CD4-positive, alpha-beta T cell treated with Interleukin-17A for 1 hour (primary cell): ENCODE measurements at regions not wholly inside any gene's neighbourhood (a gene's known extent, or its start where the extent isn't known, plus 50 kb on each side); places are given as distances from the start of the nearest gene placed in this dataset.

Source experiments
- DNase-seq: peaks from one replicate; pipeline ENCODE4 v3.0.0-alpha.2; 2020

DNA sequence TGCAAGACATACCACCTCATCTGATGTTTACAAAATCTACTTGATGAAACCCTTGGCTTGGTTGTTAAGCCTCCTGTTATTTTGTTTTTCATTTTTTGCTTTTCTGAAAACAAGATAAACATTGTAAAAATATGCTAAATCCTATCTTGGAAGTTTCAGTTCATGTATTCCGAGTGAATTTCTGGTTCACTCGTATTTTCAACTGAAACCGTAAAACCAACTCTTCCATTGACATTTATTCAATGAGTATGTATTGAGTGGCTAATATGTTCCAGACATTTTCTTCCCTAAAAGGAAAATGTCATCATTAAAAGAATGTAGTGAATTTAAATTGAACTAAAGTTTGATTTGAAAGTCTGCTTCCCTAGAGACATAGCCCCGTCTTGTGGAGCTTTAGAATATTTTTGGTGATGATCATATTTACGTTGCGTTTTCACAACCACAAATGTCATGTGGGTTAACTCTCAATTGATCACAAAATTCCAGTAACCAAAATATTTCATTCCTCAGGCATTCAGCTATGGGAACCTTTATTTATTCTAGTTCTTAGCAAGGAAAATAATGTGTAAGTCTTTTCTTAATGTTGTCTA lies 204.2 kb downstream of the MBD2 start:
- DNase-seq = no peak

DNA sequence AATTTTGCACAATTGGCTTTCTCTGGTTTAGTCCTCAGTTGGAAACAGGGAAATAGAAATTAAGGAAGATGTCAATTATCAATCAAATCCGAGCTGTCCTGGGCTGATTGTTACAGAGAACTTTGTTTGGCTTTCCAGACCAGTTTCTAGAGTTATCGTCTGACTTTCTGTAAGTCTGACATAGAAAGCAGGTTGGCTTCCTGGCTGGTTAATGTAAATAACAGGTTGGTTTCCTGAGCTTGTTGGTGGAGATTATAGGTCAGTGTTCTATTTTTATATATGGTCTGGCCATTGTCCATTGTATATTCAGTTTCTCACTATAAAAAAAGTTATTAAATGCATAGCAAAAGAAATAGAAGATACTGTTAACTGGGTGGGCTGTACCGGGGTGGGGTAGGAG lies 204.8 kb downstream of the MBD2 start:
- DNase-seq = no peak

DNA sequence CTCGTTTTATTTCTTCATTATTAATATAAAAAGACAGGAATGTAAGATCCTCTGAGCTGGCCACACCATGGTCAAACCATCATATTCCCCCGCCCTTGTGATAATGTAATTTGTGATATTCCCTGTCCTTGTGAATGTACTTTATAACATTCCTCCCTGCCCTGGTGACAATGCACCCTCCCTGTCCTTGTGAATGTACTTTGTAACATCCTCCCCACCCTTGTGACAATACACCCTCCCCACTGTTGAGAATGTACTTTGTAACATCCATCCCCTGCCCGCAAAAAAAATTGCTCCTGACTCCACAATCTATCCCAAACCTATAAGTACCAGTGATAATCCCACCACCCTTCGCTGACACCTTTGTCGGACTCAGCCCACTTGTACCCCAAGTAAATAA lies 211.0 kb downstream of the MBD2 start:
- DNase-seq = no peak

GRCh38 chr18:54004828-54005227 lies 219.6 kb downstream of the MBD2 start:
- no peak for DNase-seq

DNA sequence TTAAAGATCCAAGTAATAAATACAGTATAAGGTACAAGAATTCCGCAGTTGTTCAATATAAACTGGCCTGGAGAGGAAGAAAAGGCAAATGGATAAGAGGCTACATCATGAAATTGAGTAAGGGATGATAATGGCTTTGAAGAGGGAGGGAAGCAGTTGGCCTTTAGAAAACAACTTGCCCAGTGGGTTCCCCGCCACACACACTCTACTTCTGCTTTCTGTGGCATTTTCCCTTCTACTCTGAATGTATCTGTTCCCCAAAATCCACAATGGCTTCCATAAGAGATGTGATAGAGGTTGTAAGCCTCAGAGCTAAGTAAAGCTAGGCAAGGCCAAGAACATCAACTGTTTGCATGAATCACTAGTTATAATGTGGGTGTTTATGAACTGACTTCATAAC lies 221.3 kb downstream of the MBD2 start:
- DNase-seq = no peak

GRCh38 chr18:53997064-53997463 lies 227.4 kb downstream of the MBD2 start:
- DNase-seq = no peak

- no peak for DNase-seq
Measured at GRCh38 chr18:53994016-53994415, 230.5 kb downstream of the MBD2 start.

DNA sequence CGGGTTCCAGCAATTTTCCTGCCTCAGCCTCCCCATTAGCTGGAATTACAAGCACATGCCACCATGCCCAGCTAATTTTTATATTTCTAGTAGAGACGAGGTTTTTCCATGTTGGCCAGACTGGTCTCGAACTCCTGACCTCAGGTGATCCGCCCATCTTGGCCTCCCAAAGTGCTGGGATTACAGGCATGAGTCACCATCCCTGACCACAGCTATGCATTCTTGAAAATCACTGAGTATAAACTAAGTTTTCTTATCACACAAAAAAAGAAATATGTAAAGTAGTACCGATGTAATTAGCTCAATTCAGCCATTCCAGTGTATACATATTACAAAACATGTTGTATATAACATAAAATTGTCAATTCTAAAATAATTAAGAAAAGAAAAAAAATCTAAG lies 232.7 kb downstream of the MBD2 start:
- DNase-seq = no peak

DNA sequence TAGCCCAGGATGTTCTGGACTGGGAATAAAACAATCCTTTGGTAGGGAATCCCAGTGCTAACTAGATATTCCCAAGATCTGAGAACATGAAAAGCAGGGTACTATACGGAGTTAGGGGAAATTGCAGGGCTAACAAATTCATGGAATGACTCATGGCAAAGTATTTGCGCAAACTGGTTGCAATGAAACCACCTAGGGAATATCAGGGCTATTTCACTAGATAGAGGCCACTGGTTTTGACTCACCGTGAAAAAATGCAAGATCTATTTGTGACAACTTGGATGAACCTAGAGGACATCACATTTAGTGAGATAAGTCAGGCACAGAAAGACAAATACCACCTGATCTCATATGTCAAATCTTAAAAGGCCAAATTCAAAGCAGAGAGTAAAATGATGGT lies 233.3 kb downstream of the MBD2 start:
- DNase-seq = no peak

DNA sequence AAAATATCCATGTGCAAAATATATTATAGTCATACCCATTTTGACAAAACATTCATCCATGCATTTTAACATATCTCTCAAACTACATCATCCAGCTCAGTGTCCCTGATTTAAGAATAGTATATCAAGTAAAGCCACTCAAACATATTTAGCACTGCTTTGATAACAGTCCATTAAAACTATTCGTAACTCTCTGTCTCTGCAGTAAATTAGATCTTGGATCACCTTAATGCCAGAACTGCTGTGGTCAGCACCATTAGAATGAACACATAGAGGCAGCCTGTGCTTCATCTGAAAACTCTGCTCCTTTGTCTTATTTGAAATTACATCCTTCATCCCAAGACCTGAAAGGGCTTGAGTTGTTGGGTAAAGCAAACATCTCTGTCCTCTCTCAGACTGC lies 234.0 kb downstream of the MBD2 start:
- no peak for DNase-seq

- no peak for DNase-seq
Measured at GRCh38 chr18:53984021-53984420, 240.4 kb downstream of the MBD2 start.

DNA sequence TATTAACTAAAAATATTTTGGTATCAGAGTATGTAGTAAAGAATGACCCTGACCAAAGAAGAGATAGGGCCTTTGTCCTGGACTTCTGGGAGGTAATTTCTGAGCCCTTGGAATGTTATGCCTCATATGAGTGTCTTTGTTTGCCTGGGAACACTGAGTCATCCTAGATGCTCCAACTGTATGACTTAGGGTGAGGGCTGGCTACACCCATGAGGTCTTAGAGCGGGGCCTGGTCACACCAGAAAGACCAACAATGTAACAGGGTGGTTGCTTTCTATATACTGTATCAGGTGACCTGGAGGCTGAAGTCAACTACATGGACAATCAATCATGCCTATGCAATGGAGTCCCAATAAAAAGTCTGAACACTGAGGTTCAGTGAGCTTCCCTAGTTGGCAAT lies 253.1 kb downstream of the MBD2 start:
- DNase-seq = no peak

GRCh38 chr18:53952700-53953099 lies 271.8 kb downstream of the MBD2 start:
- no peak for DNase-seq

DNA sequence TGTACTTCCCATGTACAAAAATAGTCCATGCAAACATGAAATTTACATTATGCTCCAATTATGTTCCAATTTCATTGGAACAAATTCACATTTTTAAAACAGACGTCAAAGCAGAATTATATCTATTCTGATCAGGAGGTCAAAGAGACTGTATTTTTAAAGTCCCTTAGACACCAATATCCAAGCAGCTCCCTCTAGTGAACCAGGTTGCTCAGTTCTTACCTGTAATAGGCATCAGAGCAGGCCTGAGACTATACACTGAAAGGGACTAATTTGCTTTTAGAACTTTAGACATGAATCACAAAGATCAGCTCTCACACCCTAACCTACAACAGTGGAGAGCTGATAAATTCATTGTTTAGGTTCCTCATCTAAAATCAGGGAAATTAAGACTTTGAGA lies 273.9 kb downstream of the MBD2 start:
- DNase-seq = no peak

DNA sequence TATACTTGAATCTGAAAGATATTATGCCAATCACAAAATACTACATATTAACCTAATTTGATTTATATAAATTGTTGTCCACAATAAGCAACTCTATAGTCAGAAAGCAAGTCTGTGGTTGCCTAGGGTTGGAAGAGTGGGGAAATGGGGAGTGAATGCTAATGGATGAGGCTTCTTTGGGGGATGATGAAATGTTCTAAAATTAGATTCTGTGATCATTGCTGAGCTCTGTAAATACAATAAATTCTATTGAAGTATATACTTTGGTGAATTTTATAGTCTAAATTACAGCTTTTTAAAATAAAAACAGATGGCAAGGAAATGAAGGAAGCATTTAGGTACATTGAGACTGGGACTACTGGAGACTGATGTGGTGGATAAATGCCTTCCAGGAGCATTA lies 275.5 kb downstream of the MBD2 start:
- DNase-seq = no peak

GRCh38 chr18:53947092-53947640 lies 277.3 kb downstream of the MBD2 start:
- no peak for DNase-seq

DNA sequence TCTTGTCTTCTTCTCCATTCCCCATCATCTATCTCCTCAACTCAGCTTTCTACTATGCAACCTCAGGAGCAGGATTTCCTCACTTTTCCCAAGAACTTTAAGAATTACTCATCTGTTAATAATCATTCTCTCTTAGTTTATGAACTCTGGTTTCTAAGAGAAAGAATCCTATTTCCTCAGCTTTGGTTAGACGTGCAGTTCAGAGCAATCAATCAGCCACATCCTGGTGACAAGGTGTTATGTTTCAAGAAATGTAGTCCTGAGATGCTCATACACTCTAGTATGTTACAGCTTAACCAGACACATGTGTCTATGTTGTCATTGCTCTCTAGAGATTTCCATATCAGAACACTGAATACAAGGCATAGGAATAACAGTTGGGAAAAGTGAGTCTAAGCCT lies 277.9 kb downstream of the MBD2 start:
- no peak for DNase-seq

DNA sequence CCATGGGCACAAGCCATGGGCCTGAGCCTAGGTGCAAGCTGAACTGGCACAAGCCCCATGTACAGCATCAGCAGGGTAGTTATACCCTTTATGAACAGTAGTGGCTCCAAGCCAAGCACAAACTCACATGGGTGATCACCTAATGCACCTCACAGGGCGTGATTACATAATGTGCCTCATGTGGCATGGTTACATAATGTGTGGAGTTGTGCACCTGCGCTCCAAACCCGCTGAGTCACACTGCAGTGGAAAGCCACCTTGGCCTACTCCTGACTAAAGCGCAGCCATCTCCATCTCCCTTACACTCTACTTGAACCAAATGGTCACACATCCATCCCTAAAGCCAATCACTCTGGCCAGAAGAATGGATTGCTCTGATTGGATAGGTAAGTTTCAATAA lies 279.7 kb downstream of the MBD2 start:
- DNase-seq = no peak

GRCh38 chr18:53943326-53943860 lies 281.1 kb downstream of the MBD2 start:
- DNase-seq = no peak

DNA sequence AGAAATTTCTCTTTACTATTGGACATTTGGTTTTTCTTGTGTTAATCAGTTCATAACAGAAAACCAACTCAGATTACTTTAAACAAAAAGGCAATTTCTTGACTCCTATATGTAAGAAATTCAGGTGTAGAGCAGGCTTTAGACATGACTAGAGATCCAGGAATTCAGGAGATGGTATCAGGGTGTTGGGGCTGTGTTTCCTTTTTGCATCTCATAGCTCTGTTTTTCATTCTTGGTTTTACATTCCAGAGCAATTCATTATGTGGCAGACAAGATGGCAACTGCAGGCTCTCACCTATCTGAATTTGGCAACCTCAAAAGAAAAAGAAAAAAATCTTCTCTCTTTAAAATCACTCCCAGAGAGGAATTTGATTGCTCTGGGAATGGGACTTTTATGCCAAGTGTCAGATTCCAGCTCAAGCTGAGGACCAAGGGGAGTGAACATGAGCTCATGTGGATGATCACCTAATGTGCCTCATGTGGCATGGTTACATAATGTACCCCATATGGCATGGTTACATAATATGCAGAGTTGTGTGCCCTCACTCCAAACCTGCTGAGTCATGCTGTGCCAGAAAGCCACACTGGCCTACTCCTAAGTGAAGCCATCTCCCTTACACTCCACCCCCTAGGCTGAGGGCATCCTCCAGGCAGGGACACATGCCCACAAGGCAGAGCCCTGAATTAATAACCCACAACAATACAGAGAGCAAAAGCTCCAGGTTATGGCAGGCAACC lies 282.7 kb downstream of the MBD2 start:
- DNase-seq = no peak

DNA sequence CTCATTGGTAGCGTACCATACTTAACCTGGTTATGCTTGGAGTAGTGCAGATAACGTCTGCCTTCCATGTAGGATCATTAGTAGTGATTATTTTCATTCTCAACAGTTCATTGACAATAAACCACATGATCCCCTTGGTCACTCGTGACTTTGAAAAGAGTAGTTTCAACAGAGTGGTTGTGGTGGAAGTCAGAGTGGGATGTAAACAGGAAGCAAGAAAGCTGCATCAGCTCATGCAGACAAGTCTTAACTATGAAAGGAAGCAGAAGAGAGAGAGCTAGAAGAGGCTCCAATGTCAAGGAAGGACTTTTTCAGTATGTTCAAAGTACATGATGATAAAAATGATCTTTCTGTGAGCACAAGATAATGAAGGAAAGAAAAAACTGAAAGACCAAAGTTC lies 287.4 kb downstream of the MBD2 start:
- DNase-seq = no peak

GRCh38 chr18:53935803-53936202 lies 288.7 kb downstream of the MBD2 start:
- no peak for DNase-seq

GRCh38 chr18:53935399-53935798 lies 289.1 kb downstream of the MBD2 start:
- DNase-seq = no peak

GRCh38 chr18:53920312-53921075 lies 304.0 kb downstream of the MBD2 start:
- DNase-seq = no peak
